ENCODE measurements at regions not wholly inside any gene's neighbourhood (a gene's known extent, or its start where the extent isn't known, plus 50 kb on each side); places are given as distances from the start of the nearest gene placed in this dataset.

DNA sequence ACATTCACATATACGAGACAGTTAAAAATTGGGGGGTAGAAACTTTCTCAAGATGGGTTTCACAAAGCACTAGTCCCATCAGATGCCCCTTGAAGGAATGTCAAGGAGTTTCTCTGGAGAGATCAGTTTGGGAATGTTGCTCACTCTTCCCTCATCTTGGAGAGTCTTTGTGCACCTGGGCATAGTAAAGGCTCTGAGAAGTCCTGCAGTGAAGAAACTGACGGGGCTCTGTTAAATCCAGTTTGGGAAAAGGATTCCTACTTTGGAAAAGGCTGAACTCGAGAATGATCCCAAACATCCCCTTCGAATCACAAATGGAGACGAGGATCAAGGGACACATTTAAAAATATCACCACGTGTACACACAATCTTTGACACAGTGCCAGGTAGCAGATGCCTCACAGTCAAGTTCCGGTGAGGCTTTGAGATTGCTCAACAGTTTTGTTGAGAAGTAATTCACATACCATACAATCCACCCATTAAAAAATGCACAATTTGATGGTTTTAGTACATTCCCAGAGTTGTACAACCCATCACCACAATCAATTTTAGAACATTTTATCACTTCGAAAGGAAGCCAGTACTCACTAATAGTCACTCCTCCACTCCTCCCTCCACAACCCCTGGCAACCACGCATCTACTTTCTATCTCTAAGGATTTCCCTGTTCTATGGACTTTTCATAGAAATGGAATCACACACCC is 203.4 kb upstream of the FOXF1 start:
- H3K4me3 ChIP-seq (ENCODE audit: low read depth, low read length) = no peak overlapping the region
- TF ChIP-seq MYC (IDR thresholded peaks at IDR 0.05; ENCODE audit: low read depth, low read length) = no peak
- peak; percentile 37; the same call in 1 of the 2 replicates for TF ChIP-seq MAX (IDR thresholded peaks at IDR 0.05; ENCODE audit: low read depth, low read length)
- peak; percentile 28 for DNase-seq (ENCODE audit: low read depth)

DNA sequence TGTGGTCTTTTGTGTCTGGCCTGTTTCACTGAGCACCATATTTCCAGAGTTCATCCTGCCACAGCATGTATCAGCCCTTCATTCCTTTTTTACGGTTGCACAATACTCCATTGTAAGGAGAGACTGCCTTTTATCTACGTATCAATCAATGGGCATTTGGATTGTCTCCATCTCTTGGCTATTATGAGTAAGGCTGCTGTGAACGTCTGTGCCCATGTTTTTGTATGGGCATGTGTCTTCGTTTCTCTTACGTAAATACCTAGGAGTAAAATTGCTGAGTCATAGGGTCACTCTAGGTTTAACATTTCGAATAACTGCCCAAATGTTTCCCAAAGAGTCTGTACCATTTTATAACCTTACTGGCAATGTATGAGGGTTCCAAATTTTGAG is 202.8 kb upstream of the FOXF1 start:
- no peak overlapping the region for H3K4me3 ChIP-seq (ENCODE audit: low read depth, low read length)
- TF ChIP-seq MYC (IDR thresholded peaks at IDR 0.05; ENCODE audit: low read depth, low read length) (no peak), MAX (IDR thresholded peaks at IDR 0.05; ENCODE audit: low read depth, low read length) (0 out of 2 replicates have a peak, but pooled peaks have one; percentile 14)
- DNase-seq (ENCODE audit: low read depth) = peak; percentile 71

DNA sequence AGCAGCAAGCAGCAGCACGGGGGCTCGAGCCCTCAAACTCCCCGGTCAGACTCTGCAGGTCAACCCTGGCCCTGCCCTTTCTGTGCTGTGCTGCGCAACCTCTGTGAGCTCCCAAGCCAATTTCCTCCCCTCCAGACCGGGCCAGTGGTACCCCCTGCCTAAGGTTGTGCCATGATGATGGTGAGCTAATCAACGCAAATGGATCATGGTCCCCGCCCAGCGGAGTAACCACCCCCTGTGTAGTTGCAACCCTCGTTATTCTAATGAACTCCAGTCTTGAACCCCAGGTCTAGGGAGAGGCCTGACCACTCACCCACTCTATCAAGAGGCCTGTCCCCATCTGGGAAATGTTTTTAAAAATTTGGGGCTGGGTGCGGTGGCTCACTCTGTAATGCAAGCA is 201.8 kb upstream of the FOXF1 start:
- no peak for DNase-seq (ENCODE audit: low read depth)
- no peak for TF ChIP-seq CTCF (IDR thresholded peaks at IDR 0.05; ENCODE audit: low read depth, low read length)
- no peak for TF ChIP-seq MYC (IDR thresholded peaks at IDR 0.05; ENCODE audit: low read depth, low read length)
- no peak overlapping the region for H3K4me3 ChIP-seq (ENCODE audit: low read depth, low read length)

DNA sequence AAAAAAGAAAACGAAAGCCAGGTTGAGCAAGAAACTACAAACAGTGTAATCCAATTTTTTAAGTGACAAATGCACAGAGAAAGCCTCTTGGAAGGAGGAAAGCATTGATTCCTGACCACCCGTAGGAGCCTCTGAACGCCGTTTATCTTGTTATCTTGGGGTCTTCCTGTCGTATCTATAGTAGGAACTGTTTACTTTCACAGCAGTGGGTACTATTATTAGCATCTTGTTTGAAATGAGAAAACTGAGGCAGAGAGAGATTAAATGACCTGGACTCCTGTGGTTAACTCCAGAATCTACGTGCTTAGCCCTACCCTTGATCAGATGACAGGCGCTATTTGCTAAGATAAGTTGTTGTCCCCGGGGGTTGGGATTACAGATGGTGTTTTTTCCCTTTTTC is 196.7 kb upstream of the FOXF1 start:
- no peak overlapping the region for H3K4me3 ChIP-seq (ENCODE audit: low read depth, low read length)
- DNase-seq (ENCODE audit: low read depth) = no peak
- TF ChIP-seq MAX (IDR thresholded peaks at IDR 0.05; ENCODE audit: low read depth, low read length) (no peak), POLR2A (IDR thresholded peaks at IDR 0.05; ENCODE audit: extremely low read depth, insufficient read length) (no peak), CTCF (IDR thresholded peaks at IDR 0.05; ENCODE audit: low read depth, low read length) (no peak), MYC (IDR thresholded peaks at IDR 0.05; ENCODE audit: low read depth, low read length) (no peak)

DNA sequence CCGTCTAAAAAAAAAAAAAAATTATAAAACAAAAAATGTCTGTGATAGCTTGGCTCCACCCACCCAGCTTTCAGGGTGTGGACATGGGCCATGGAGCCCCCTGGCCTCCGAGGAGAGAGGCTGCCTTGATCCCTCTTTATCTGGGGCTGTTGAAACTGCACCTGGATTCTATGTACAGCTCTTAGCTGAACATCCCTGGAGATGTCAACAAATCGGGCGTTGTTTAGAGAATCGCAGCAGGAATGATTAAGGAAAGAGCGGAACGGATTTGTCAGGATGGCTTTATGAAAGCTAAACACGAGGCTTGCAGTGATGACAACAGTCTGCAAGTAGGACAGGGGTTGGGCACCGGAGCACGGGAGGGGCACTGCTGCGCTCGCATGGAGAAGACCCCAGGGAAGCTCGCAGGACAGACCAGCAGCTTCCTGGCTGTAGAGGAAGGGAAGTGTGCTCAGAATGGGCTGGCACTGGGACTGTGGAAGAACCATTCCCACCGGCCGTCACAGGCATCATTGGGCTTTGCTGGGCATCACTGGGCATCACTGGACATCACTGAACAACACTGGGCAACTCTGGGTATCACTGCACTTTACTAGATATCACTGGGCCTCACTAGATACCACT is 195.8 kb upstream of the FOXF1 start:
- no peak for DNase-seq (ENCODE audit: low read depth)
- no peak for TF ChIP-seq CTCF (IDR thresholded peaks at IDR 0.05; ENCODE audit: low read depth, low read length)
- TF ChIP-seq POLR2A (IDR thresholded peaks at IDR 0.05; ENCODE audit: extremely low read depth, insufficient read length) = no peak
- H3K4me3 ChIP-seq (ENCODE audit: low read depth, low read length) = no peak overlapping the region

GRCh38 chr16:86316967-86317812 is 193.1 kb upstream of the FOXF1 start:
- TF ChIP-seq POLR2A (IDR thresholded peaks at IDR 0.05; ENCODE audit: extremely low read depth, insufficient read length) = no peak
- TF ChIP-seq MYC (IDR thresholded peaks at IDR 0.05; ENCODE audit: low read depth, low read length) = no peak
- no peak for TF ChIP-seq MAX (IDR thresholded peaks at IDR 0.05; ENCODE audit: low read depth, low read length)
- no peak for TF ChIP-seq CTCF (IDR thresholded peaks at IDR 0.05; ENCODE audit: low read depth, low read length)
- no peak for DNase-seq (ENCODE audit: low read depth)
- H3K4me3 ChIP-seq (ENCODE audit: low read depth, low read length) = no peak overlapping the region
